Epithelial cell of proximal tubule (primary cell): ENCODE measurements at regions not wholly inside any gene's neighbourhood (a gene's known extent, or its start where the extent isn't known, plus 50 kb on each side); places are given as distances from the start of the nearest gene placed in this dataset.
"Not testable (repeated sequence)": the region's sequence is repeated elsewhere in the genome, so short reads cannot be mapped to it uniquely, and the experiment has no call there.

Source experiments
- DNase-seq: peaks from one replicate; pipeline ENCODE4 v3.0.0-alpha.2; 2011; ENCODE audit warnings: low read depth
- H3K4me3 ChIP-seq: 2 replicates; pipeline ENCODE4 v1.5.1; 2011; ENCODE audit warnings: low read depth, mild to moderate bottlenecking, low read length
- CTCF ChIP-seq: conservative IDR thresholded peaks from 2 replicates; pipeline ENCODE4 v1.5.1; 2012; ENCODE audit warnings: low read depth, mild to moderate bottlenecking, low read length

- no peak for TF ChIP-seq CTCF
- no peak overlapping the region for H3K4me3 ChIP-seq
- DNase-seq = no peak
These were observed 84.8 kb upstream of the CPHXL start for GRCh38 chr16:75811020-75811634.

GRCh38 chr16:75818491-75818890 is 92.2 kb upstream of the CPHXL start:
- no peak for TF ChIP-seq CTCF

GRCh38 chr16:75820672-75821071 is 94.4 kb upstream of the CPHXL start:
- H3K4me3 ChIP-seq = no peak overlapping the region
- DNase-seq = no peak
- TF ChIP-seq CTCF = no peak

More at GRCh38 chr16:75818491-75818890, 92.2 kb upstream of the CPHXL start:
- no peak for DNase-seq
- no peak overlapping the region for H3K4me3 ChIP-seq

- DNase-seq = no peak
- H3K4me3 ChIP-seq = no peak overlapping the region
- TF ChIP-seq CTCF = no peak
These were observed 94.8 kb upstream of the CPHXL start for GRCh38 chr16:75821117-75821516.

GRCh38 chr16:75825750-75826149 is 99.5 kb upstream of the CPHXL start:
- DNase-seq, H3K4me3 ChIP-seq: not testable (repeated sequence)

GRCh38 chr16:75827372-75828038 is 101.2 kb upstream of the CPHXL start:
- DNase-seq, H3K4me3 ChIP-seq: not testable (repeated sequence)

GRCh38 chr16:75833385-75833784 is 107.1 kb upstream of the CPHXL start:
- DNase-seq, H3K4me3 ChIP-seq: not testable (repeated sequence)

GRCh38 chr16:75836347-75837010 is 110.2 kb upstream of the CPHXL start:
- no peak overlapping the region for H3K4me3 ChIP-seq
- DNase-seq = no peak
- TF ChIP-seq CTCF = no peak
